ENCODE measurements at regions not wholly inside any gene's neighbourhood (a gene's known extent, or its start where the extent isn't known, plus 50 kb on each side); places are given as distances from the start of the nearest gene placed in this dataset.

DNA sequence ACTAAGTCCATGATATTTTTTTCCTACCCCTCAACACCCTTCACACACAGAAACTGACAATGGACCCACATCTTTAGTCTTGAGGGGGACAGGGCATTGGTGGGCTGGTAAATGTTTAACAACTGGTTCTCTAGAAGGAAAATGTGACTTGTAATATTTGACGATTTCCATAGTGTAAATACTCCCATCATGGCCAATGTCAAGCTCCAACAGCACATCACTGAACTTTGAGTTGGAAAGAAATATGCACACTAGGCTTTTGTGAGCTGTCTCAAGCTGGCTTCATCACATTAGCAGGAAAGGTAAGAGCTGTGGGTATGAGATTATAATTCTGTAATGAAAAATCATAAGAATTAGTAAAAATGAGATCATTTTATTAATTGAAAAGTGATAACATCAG is 189.9 kb upstream of the PRLR start:
- POLR2A ChIA-PET, result no interaction called here
- CTCF ChIA-PET, result interaction anchor here (1.2 kb wide), 1 partner anchor 26 kb away, joined by 3 read pairs; no protein-coding TSS in a partner anchor
- no peak for DNase-seq (ENCODE audit: extremely low spot score)
- TF ChIP-seq, protein P1, sequence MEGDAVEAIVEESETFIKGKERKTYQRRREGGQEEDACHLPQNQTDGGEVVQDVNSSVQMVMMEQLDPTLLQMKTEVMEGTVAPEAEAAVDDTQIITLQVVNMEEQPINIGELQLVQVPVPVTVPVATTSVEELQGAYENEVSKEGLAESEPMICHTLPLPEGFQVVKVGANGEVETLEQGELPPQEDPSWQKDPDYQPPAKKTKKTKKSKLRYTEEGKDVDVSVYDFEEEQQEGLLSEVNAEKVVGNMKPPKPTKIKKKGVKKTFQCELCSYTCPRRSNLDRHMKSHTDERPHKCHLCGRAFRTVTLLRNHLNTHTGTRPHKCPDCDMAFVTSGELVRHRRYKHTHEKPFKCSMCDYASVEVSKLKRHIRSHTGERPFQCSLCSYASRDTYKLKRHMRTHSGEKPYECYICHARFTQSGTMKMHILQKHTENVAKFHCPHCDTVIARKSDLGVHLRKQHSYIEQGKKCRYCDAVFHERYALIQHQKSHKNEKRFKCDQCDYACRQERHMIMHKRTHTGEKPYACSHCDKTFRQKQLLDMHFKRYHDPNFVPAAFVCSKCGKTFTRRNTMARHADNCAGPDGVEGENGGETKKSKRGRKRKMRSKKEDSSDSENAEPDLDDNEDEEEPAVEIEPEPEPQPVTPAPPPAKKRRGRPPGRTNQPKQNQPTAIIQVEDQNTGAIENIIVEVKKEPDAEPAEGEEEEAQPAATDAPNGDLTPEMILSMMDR (IDR thresholded peaks at IDR 0.05; ENCODE audit: control extremely low read depth, extremely low read depth, low read depth, missing control alignments), result no peak

GRCh38 chr5:35417040-35417439 is 186.8 kb upstream of the PRLR start:
- ChIA-PET CTCF (interaction anchor here (0.8 to 3.3 kb wide), 2 partner anchors 8 to 20 kb away, joined by 3 to 11 read pairs; no protein-coding TSS in a partner anchor), POLR2A (no interaction called here)
- TF ChIP-seq, protein P1 (IDR thresholded peaks at IDR 0.05; ENCODE audit: control extremely low read depth, extremely low read depth, low read depth, missing control alignments), result no peak
- no peak for DNase-seq (ENCODE audit: extremely low spot score)

GRCh38 chr5:35416217-35416988 is 186.1 kb upstream of the PRLR start:
- TF ChIP-seq, protein P1 (IDR thresholded peaks at IDR 0.05; ENCODE audit: control extremely low read depth, extremely low read depth, low read depth, missing control alignments), result no peak
- ChIA-PET CTCF (interaction anchor here (0.8 to 3.3 kb wide), 3 partner anchors 8 to 20 kb away, joined by 3 to 11 read pairs (median 3); no protein-coding TSS in a partner anchor), POLR2A (no interaction called here)
- DNase-seq (ENCODE audit: extremely low spot score), result no peak

DNA sequence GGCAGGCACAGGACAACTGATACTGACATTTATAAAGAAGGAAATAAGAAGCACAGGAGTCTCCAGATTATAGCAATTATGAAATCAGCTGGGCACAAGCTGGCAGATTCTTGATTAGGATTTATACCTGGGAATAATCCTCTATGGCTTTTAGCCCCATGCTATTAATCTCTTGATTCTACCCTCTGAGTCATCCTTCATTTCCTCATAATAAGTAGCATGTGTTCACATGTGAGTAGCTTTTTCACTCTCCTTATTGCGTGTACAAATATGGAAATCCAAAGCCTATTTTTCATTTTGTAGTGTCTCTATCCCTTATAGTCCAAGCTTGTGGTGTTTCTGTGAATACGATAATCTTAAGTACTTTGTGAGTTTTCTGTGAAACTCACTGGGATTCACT is 185.0 kb upstream of the PRLR start:
- TF ChIP-seq, protein P1 (IDR thresholded peaks at IDR 0.05; ENCODE audit: control extremely low read depth, extremely low read depth, low read depth, missing control alignments), result no peak
- ChIA-PET CTCF (interaction anchor here (0.9 to 3.3 kb wide), 3 partner anchors 8 to 21 kb away, joined by 3 to 11 read pairs (median 4); no protein-coding TSS in a partner anchor), POLR2A (no interaction called here)
- DNase-seq (ENCODE audit: extremely low spot score), result no peak

GRCh38 chr5:35409361-35409760 is 179.1 kb upstream of the PRLR start:
- POLR2A ChIA-PET, result no interaction called here
- TF ChIP-seq, protein P1 (IDR thresholded peaks at IDR 0.05; ENCODE audit: control extremely low read depth, extremely low read depth, low read depth, missing control alignments), result no peak
- no peak for DNase-seq (ENCODE audit: extremely low spot score)
- CTCF ChIA-PET, result no interaction called here

- ChIA-PET CTCF (interaction anchor here (1.6 kb wide), 1 partner anchor 28 kb away, joined by 4 read pairs; no protein-coding TSS in a partner anchor), POLR2A (no interaction called here)
- DNase-seq (ENCODE audit: extremely low spot score), result no peak
- TF ChIP-seq, protein P1 (IDR thresholded peaks at IDR 0.05; ENCODE audit: control extremely low read depth, extremely low read depth, low read depth, missing control alignments), result no peak
Measured at GRCh38 chr5:35408146-35408545, 177.9 kb upstream of the PRLR start.
